NT2/D1 (cell line): ENCODE measurements at regions not wholly inside any gene's neighbourhood (a gene's known extent, or its start where the extent isn't known, plus 50 kb on each side); places are given as distances from the start of the nearest gene placed in this dataset.

Source experiments
- YY1 ChIP-seq: IDR thresholded peaks from 2 replicates; pipeline ENCODE4 v1.6.1; 2011; ENCODE audit not compliant: insufficient read length, insufficient read depth
- ZNF274 ChIP-seq: IDR thresholded peaks from 2 replicates; pipeline ENCODE4 v1.6.1; 2011; ENCODE audit warnings: mild to moderate bottlenecking, low read depth, low read length

- TF ChIP-seq YY1 = no peak
- no peak for TF ChIP-seq ZNF274
Measured at GRCh38 chr6:128731249-128732165, 151.4 kb upstream of the LAMA2 start.
